ENCODE measurements at regions not wholly inside any gene's neighbourhood (a gene's known extent, or its start where the extent isn't known, plus 50 kb on each side); places are given as distances from the start of the nearest gene placed in this dataset.
"Not testable (repeated sequence)": the region's sequence is repeated elsewhere in the genome, so short reads cannot be mapped to it uniquely, and the experiment has no call there.

GRCh38 chr5:1652873-1653697 is 129.3 kb upstream of the LPCAT1 start:
- no peak for DNase-seq

GRCh38 chr5:1651971-1652872 is 128.5 kb upstream of the LPCAT1 start:
- DNase-seq, result no peak

DNA sequence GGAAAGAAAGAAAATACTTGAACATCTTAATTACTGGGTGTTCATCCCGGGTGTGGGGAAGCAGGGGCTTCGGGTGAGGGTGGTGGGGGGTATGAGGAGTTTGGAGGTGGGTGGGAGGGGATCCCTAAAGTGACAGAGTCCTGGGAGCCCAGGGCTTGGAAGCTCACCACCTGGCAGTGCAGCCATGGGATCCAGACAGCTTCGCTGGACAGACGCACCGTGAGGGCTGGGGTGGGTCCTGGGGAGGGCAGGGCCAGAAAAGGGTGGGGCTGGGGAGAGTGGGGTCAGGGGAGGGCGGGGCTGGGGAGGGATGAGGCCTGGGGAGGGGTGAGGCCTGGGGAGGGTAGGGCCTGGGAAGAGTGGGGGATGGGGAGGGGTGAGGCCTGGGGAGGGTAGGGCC is 127.5 kb upstream of the LPCAT1 start:
- DNase-seq, result no peak

- DNase-seq, result no peak
Observed at GRCh38 chr5:1649554-1649953, 125.8 kb upstream of the LPCAT1 start.

- DNase-seq, result no peak
Observed at GRCh38 chr5:1648806-1649205, 125.0 kb upstream of the LPCAT1 start.

GRCh38 chr5:1647580-1647979 is 123.8 kb upstream of the LPCAT1 start:
- DNase-seq, result no peak

GRCh38 chr5:1644810-1645571 is 121.2 kb upstream of the LPCAT1 start:
- DNase-seq, result peak; percentile 68

- not testable (repeated sequence) for DNase-seq
Observed at GRCh38 chr5:1644393-1644809, 120.6 kb upstream of the LPCAT1 start.

DNA sequence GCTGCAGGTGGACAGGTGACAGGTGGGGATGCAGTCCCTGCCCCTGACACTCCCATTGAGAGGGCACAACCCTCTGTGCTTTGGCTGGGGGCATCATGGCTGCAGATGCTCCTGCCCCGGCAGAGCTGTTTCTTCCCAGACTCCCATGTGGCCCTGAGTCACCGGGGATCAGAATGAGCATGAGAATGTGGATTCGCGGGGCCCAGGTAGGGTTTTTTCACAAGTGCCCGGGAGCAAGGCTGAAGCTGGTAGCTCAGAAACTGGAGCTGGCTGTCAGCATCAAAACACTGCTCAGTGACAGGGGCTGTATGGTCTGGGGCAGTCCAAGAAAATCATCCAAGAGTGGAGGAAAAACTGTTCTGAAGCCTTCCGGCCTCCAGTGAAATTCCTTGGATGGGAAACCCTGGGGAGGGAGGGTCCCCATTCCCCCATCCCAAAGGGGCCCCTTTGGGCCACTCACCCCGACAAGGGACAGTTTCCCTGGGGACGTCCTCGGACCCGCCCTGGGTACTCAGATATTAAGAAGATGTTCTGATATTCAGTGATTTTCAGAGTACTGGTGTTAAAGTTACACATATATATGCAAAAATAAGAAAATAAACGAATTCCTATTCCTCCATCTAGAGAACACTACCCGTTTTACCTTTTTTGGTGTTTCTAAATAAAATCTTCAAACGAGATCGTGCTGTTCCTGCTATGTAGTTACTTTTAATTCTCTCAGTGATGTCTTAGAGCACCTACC is 120.1 kb upstream of the LPCAT1 start:
- DNase-seq, result no peak

- DNase-seq, result no peak
Observed at GRCh38 chr5:1642621-1643061, 118.9 kb upstream of the LPCAT1 start.

- DNase-seq, result no peak
Observed at GRCh38 chr5:1642221-1642620, 118.5 kb upstream of the LPCAT1 start.

DNA sequence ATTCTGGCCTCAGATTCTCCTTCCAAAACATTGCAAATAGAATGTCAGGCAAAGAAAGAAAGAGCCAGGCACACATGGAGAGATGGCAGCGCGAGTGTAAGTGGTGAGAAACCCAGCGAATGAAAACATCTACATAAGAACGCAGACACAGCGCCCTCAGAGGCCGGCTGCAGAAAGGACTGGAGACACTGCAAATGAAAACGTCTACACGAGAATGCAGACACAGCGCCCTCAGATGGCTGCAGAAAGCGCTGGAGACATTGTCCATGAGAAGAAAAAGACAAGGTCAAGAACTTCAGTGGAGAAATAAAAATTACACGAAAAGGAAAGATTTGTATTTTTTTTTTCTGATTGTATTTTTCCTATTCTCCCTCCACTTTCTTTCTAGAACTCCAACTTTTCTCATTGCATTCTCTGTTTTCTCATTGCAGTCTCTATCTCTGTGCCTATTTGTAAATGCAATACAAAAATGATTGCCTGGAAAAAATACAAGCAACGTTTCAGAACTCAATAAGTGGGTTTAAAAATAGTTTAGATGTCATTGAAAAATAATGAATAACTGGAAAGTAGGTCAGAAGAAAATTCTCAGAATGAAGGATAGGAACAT is 117.9 kb upstream of the LPCAT1 start:
- DNase-seq, result peak; percentile 85

GRCh38 chr5:1641041-1641440 is 117.3 kb upstream of the LPCAT1 start:
- DNase-seq, result no peak

DNA sequence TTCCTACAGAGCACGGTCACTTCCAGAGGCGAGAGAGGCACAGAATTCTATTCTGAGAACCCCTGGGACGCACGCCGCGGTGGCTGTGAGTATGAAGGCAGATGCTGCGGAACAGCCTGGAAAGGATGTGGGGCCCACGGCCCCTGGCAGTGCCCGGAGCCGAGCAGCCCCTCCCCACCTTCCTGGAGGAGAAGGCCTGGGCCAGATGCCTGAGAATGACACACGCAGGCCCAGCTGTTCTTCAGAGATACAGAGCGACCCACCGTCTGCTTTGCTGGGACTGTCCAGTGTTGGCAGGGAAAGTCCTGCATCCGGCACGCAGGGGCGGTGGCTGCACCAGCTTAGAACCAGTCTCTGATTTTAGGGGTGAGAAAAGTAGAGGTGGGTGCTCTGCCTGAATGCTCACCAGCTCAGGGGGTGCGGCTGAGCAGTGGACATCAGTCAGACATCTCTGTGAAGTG is 116.7 kb upstream of the LPCAT1 start:
- no peak for DNase-seq

DNA sequence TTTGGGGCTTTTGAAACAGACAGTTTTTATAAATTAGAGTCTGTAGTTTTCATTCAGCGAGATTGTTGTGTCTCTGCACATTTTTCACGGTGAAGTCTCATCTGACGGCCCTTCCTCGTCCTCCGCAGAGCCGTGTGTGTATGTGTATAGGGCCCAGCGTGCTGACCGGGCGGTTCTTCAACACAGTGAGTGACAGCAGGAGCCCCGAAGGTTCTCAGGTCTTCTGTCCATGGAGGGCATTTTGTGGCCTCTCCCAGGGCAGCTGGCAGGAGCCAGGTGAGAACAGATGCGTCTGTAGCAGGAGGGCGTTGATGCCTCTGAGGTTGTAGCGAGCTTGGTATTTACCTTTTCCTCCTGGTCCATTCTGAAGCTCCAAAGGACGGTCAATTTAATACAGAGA is 116.0 kb upstream of the LPCAT1 start:
- no peak for DNase-seq

DNA sequence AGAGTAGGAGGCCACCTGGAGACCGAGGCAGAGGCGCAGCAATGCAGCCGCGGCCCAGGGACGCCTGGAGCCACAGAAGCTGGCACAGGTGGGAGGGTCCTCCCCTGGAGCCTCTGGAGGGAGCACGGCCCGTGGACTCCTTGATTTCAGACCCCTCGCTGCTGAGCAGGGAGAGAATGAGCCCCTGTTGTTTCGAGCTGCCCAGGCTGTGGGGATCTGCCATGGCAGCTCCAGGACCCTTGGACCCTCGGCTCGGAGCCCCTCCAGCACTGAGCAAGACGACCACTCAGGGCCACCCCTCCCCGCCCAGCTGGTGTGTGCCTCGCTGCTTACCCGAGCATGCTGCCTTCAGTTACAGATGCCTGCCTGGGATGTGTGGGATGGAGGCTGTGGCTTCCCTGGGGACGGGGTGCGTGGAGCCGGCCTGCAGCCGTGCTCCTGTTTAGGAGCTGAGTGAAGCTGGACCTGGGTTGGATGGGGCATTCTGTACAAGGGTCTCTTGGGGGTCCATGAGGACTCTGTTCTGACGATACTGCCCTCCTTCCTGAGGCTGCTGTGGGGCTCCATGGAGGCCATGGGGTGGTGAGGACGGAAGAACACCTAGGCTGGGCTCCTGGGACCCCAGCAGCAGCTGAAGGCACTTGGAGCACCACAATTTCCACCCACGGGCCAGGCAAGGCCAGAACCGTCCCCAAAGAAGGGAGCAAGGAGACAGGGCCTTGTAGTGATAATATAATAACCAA is 115.1 kb upstream of the LPCAT1 start:
- no peak for DNase-seq

- DNase-seq, result no peak
Observed at GRCh38 chr5:1637639-1638481, 114.1 kb upstream of the LPCAT1 start.

- DNase-seq, result no peak
Observed at GRCh38 chr5:1636981-1637638, 113.3 kb upstream of the LPCAT1 start.

DNA sequence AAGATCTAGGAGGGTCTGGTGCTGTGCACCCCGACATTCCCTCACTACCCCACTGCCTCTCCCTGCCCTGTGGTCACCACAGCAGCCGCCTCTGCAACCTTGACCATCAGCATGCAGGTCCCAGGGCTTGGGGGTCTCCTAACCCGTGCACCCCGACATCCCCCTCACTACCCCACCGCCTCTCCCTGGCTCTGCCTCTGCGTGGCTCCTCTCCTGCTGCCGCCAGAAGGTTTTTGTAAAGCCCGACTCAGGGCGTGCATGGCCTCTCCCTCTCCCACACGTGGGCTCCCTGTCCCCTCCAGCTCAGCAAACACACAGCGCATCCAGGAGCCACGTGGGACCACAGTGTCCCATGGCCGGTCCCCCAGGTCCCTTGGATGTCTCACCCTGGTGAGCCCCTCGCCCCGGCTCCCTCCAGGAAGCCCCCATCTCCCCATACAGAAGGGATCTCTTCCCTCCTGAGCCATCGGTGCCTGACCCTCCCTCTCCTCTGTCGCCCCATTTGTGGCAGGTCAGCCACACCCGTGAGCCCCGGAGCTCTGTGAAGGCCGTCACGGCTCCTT is 112.5 kb upstream of the LPCAT1 start:
- not testable (repeated sequence) for DNase-seq

All from occipital lobe (tissue), 1 donor.